ENCODE measurements at regions not wholly inside any gene's neighbourhood (a gene's known extent, or its start where the extent isn't known, plus 50 kb on each side); places are given as distances from the start of the nearest gene placed in this dataset.

DNA sequence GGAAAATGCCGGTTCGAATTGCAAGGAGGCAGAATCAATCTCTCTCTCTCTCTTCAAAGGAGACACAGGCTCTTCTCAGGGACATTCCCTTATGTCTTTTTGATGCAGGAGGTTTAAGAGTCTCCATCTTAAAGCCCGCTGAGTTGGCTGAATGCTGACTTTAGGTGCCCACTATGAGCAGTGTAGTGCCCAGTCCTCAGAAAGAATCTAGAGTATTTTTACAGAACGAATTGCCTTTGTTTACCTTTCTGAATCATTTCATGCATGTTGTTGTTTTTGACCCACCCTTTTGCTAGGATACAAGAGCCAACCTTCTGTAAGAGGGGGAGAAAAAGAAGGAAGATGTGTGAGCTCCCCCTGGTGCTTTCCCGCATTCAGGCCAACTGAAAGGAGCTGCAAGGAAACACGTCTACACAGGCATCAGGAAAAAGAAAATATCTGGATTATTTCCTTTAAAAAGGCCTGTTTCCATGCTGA is 193.5 kb upstream of the TCF4 start:
- no peaks in the 10 kb centered on the region for H3K9me3 Mint-ChIP-seq
- H3K36me3 Mint-ChIP-seq (ENCODE audit: low read depth), result no peaks in the 10 kb centered on the region
- no peak overlapping the region for H3K4me3 Mint-ChIP-seq
- DNase-seq, result no peak
- H3K27me3 Mint-ChIP-seq (ENCODE audit: low read depth), result peaks cover 42% of the 10 kb centered on the region
- H3K27ac Mint-ChIP-seq, result no peak overlapping the region
- CTCF ChIA-PET, result interaction anchor here (0.5 kb wide), 1 partner anchor 325 kb away, joined by 4 read pairs; no protein-coding TSS in a partner anchor
- peaks cover 2% of the 10 kb centered on the region for H3K4me1 Mint-ChIP-seq (ENCODE audit: low read depth)
- intact Hi-C loops (cut with micrococcal nuclease), result loop anchor here (5.0 kb wide), 2 partner anchors 194 to 549 kb away; partner anchors contain the start of gene TCF4

DNA sequence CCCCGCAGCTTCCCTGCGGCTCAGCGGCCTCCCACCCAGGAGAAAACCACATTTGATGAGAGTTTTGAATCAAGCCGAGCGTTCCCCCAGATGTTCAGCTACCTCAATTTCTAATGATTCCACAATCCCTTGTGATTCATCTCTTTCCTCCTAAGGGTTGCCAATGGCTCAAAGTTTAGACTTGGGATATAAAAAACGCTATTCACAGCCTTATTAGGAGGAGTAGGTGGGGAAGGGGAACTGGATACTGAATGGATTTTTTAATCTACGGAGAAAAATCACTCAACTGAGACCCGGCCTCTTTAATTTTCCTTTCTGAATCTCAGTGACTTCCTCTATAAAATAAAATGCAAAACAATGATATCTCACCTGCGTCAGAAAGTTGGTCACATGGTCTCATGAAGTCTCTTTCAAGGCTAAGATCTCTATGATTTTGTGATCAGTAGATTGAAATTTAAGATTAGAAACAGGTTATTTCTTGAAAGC is 192.6 kb upstream of the TCF4 start:
- Mint-ChIP-seq H3K27ac (no peak overlapping the region), H3K4me3 (no peak overlapping the region), H3K4me1 (ENCODE audit: low read depth) (peaks cover 2% of the 10 kb centered on the region), H3K9me3 (no peaks in the 10 kb centered on the region), H3K36me3 (ENCODE audit: low read depth) (no peaks in the 10 kb centered on the region), H3K27me3 (ENCODE audit: low read depth) (peaks cover 47% of the 10 kb centered on the region)
- no peak for DNase-seq
- CTCF ChIA-PET, result no interaction called here
- intact Hi-C loops (cut with micrococcal nuclease), result loop anchor here (1.0 to 5.0 kb wide), 3 partner anchors 193 to 548 kb away; partner anchors contain the start of gene TCF4

DNA sequence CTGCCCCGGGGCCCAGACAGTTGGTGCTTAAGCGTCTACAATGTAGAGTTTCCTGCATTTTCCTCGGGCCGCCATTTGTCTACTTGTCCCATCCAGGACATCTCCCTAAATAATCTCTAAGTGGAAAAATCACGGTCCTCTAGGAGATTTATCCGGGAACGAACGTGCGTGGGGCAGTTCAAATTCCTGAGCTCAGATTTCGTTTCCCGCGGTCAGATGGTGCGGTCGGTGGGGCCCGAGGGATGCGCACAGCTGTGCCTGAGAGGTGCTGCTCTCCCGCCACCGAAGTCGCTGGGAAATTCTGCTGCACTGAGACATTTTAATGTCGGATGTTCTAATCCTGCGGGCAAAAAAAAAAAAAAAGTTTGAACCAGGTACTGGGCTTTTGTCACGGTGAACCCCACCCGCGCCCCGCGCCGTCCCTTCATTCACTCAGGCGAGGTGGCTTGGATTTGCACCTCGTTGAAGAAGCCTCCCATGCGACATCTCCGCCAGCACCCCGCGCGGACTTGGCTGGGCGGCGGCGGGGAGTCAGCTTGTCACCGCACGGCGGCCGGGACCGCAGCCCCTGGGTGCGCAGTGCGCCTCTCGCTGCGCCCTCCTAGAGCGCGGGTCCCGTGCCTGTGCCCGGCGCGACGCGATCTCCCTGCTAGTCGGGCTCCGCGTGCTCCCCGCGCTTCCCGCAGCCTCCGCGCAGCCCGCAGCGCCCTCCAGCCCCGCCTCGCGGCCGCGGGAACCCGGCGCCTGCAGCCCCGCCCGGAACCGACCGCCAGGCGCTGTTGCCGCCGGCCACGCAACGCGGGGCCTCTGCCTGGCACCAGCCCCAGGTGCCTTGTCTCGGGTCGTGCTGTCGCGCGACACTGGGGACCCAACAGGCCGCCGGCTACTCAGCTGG is 191.9 kb upstream of the TCF4 start:
- intact Hi-C loops (cut with micrococcal nuclease), result loop anchor here (1.0 to 5.0 kb wide), 3 partner anchors 193 to 548 kb away; partner anchors contain the start of gene TCF4
- Mint-ChIP-seq H3K9me3 (no peaks in the 10 kb centered on the region), H3K27ac (no peak overlapping the region), H3K4me3 (peak overlapping the region; percentile 47), H3K27me3 (ENCODE audit: low read depth) (peaks cover 48% of the 10 kb centered on the region), H3K4me1 (ENCODE audit: low read depth) (peaks cover 2% of the 10 kb centered on the region), H3K36me3 (ENCODE audit: low read depth) (no peaks in the 10 kb centered on the region)
- CTCF ChIA-PET, result interaction anchor here (1.0 kb wide), 1 partner anchor 11 kb away, joined by 3 read pairs; no protein-coding TSS in a partner anchor
- no peak for DNase-seq

DNA sequence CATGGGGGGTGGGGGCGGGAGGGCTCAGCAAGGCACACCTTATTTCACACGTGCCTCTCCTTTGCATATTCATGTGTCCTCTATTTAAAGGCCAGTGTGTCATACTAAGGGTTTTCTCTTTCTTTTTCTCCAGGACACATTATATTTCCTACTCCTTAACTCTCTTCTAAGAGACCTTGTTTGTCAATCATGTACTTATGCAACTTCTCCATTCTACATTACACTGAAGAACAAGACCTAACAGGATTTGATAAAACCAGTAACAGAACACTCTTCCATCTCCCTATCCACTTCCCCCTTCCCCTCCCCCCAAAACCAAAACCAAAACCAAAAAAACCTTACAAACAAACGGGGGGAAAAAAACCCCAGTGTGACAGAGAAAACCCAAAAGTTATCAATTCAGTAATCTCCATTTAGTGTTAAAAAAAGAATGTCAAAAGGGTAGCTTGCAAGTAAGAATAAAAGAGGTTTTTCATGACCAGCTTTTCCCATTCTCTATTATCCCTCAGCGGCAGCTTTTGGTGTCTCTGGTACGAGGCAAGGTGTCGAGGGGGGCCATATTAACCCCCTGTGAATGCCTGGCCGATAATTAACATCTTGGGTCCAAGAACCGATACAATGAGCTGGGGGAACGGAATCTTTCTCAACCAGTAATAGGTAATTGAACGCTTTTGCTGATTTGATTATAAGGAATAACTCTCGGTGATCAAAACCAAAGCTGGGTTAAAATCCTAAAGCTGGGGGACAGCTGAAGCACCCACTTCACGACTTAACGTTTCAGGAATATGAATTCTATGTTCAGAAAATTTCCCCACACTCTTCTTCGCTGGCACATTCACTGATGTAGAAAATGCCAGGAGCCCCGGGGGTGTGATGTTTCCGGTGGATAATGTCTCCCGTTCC is 191.0 kb upstream of the TCF4 start:
- DNase-seq, result no peak
- CTCF ChIA-PET, result interaction anchor here (1.0 kb wide), 1 partner anchor 10 kb away, joined by 3 read pairs; no protein-coding TSS in a partner anchor
- peaks cover 2% of the 10 kb centered on the region for H3K4me1 Mint-ChIP-seq (ENCODE audit: low read depth)
- H3K27ac Mint-ChIP-seq, result no peak overlapping the region
- H3K27me3 Mint-ChIP-seq (ENCODE audit: low read depth), result peaks cover 50% of the 10 kb centered on the region
- H3K9me3 Mint-ChIP-seq, result peaks cover 3% of the 10 kb centered on the region
- peak overlapping the region; percentile 47 for H3K4me3 Mint-ChIP-seq
- intact Hi-C loops (cut with micrococcal nuclease), result no loop called here
- H3K36me3 Mint-ChIP-seq (ENCODE audit: low read depth), result no peaks in the 10 kb centered on the region

DNA sequence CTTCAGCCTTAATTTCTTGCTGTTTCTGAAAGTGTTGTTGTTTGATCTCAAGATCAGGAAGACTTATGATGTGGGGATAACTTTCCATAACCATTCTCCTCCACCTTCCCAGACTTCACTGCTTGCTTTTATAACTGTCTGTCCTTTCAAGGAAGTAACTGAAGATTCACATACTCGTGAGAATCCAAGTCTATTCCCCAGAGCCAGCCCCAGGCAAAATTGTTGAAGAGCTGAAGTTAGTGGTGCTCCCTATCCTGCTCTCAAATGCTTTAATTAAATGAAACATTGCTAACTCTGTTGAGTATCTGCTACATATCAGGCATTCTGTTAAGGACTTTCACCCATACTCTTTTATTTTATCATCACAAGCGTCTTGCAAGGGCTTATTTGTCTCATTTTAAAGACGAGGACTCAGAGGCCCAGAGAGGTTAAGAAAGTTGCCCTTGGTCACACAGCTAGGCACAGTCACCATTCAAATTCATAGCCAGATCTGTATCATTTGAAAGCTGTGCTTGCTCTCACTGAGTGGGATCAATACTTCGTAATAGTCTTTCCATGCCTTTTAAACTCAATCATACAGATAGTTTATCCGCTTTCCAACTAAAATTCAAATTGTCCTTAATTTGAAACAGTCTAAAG is 189.8 kb upstream of the TCF4 start:
- no peak overlapping the region for H3K27ac Mint-ChIP-seq
- no peaks in the 10 kb centered on the region for H3K36me3 Mint-ChIP-seq (ENCODE audit: low read depth)
- peaks cover 45% of the 10 kb centered on the region for H3K27me3 Mint-ChIP-seq (ENCODE audit: low read depth)
- CTCF ChIA-PET, result interaction anchor here (0.5 kb wide), 1 partner anchor 69 kb away, joined by 3 read pairs; no protein-coding TSS in a partner anchor
- H3K4me3 Mint-ChIP-seq, result no peak overlapping the region
- intact Hi-C loops (cut with micrococcal nuclease), result no loop called here
- peaks cover 3% of the 10 kb centered on the region for H3K9me3 Mint-ChIP-seq
- DNase-seq, result no peak
- H3K4me1 Mint-ChIP-seq (ENCODE audit: low read depth), result peaks cover 2% of the 10 kb centered on the region

DNA sequence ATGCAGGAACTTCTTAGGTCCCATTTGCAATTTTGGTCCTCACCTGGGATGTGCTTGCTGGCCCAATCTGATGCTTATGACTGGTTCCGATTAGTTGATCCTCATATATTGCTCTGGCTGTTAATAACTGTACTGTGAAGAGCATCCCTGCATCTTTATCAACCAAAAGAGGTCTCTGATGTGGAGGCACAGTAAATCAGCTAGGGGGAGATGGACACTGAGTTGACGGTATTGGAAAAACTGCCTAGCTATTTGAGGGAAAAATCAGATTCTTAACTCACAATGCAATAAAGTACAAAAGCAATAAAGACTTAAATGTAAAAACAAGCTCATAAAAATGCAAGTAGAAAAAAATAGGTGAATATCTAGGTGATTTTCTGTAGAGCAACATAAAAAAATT is 188.0 kb upstream of the TCF4 start:
- Mint-ChIP-seq H3K27ac (no peak overlapping the region), H3K4me1 (ENCODE audit: low read depth) (peaks cover 2% of the 10 kb centered on the region), H3K9me3 (peaks cover 4% of the 10 kb centered on the region), H3K27me3 (ENCODE audit: low read depth) (peaks cover 32% of the 10 kb centered on the region), H3K36me3 (ENCODE audit: low read depth) (no peaks in the 10 kb centered on the region), H3K4me3 (no peak overlapping the region)
- intact Hi-C loops (cut with micrococcal nuclease), result no loop called here
- DNase-seq, result no peak
- CTCF ChIA-PET, result interaction anchor here (0.7 kb wide), 1 partner anchor 800 kb away, joined by 3 read pairs; no protein-coding TSS in a partner anchor

DNA sequence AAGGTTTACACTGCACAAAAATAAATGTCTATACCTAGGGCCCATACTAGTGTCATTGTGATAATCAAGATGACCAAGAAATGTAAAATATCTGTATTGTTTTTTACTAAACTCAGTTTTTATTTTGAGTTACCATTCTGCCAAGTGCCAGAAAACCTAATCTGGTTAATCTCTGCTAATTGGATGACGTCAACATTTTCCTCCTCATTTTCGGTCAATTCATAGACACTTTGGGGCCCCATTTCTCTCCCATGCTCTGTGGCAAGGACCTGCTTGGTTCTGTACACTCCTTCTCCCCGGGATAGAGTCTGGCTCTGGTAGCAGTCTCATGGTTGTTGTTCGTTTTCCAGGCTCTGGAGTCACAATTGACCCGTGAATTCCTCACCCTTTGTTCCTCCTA is 186.5 kb upstream of the TCF4 start:
- intact Hi-C loops (cut with micrococcal nuclease), result no loop called here
- no peaks in the 10 kb centered on the region for H3K36me3 Mint-ChIP-seq (ENCODE audit: low read depth)
- peaks cover 4% of the 10 kb centered on the region for H3K9me3 Mint-ChIP-seq
- H3K27ac Mint-ChIP-seq, result no peak overlapping the region
- H3K4me1 Mint-ChIP-seq (ENCODE audit: low read depth), result no peaks in the 10 kb centered on the region
- no peak for DNase-seq
- no peak overlapping the region for H3K4me3 Mint-ChIP-seq
- CTCF ChIA-PET, result no interaction called here
- H3K27me3 Mint-ChIP-seq (ENCODE audit: low read depth), result peaks cover 21% of the 10 kb centered on the region

DNA sequence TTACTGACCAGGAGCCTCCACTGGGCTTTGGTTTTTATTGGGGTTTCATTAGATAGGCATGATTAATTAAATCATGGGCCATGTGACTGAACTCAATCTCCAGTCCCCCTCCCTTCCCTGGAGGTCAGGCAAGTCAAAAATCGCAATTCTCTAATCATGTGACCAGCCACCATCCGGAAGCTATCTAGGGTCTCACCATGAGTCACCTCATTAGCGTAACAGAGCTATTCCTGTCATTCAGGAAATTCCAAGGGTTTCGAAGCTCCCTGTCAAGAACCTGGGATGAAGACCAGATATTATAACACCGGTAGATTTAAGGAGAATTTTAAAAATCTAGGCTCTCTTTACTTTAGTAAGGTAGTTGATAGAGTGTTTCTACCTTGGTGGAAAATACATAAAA is 180.3 kb upstream of the TCF4 start:
- no peaks in the 10 kb centered on the region for H3K4me1 Mint-ChIP-seq (ENCODE audit: low read depth)
- peaks cover 1% of the 10 kb centered on the region for H3K9me3 Mint-ChIP-seq
- H3K4me3 Mint-ChIP-seq, result no peak overlapping the region
- intact Hi-C loops (cut with micrococcal nuclease), result no loop called here
- CTCF ChIA-PET, result interaction anchor here (1.0 kb wide), 1 partner anchor 11 kb away, joined by 3 read pairs; no protein-coding TSS in a partner anchor
- H3K36me3 Mint-ChIP-seq (ENCODE audit: low read depth), result no peaks in the 10 kb centered on the region
- no peaks in the 10 kb centered on the region for H3K27me3 Mint-ChIP-seq (ENCODE audit: low read depth)
- no peak for DNase-seq
- no peak overlapping the region for H3K27ac Mint-ChIP-seq

DNA sequence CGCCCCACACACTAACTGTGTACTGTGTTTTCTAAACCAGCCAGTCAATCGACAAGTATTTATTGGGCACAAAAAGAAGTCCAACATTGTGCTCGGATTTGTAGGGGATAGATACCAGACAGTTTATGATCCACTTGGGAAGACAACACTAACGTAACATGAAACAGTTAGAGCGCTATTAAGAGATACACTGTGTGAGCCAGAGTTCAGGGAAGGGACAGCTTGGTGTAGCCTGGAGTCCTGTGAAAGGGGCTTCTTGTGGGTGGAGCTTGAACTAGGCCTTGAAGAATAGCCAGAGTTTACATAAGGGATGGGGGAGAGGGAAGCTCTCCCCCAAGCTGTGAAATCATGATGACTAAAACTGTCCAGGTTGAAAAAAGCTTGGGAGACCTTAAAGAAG is 176.4 kb upstream of the TCF4 start:
- no peak for DNase-seq
- Mint-ChIP-seq H3K27me3 (ENCODE audit: low read depth) (no peaks in the 10 kb centered on the region), H3K4me1 (ENCODE audit: low read depth) (no peaks in the 10 kb centered on the region), H3K9me3 (no peaks in the 10 kb centered on the region), H3K4me3 (no peak overlapping the region), H3K36me3 (ENCODE audit: low read depth) (no peaks in the 10 kb centered on the region), H3K27ac (no peak overlapping the region)
- intact Hi-C loops (cut with micrococcal nuclease), result no loop called here
- CTCF ChIA-PET, result no interaction called here

DNA sequence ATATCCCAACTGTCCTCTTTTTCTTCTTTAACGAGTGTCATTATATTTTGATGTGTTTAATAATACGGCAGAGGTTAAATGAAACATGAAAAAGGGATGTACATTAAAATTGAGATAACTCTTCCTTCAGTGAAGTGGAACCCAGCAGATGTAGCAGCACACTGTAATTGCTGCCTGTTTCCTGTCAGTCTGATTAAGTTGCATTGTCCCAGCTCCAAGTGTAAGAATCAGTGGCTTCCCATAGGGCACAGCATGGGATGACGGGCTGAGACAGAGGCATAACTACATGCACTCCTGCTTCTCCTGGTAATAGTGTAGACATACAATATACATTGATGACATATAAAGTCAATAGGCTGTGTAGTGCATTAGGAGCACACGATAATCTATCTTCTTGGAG is 175.8 kb upstream of the TCF4 start:
- Mint-ChIP-seq H3K9me3 (no peaks in the 10 kb centered on the region), H3K36me3 (ENCODE audit: low read depth) (no peaks in the 10 kb centered on the region), H3K4me3 (no peak overlapping the region), H3K27me3 (ENCODE audit: low read depth) (no peaks in the 10 kb centered on the region), H3K4me1 (ENCODE audit: low read depth) (no peaks in the 10 kb centered on the region), H3K27ac (no peak overlapping the region)
- CTCF ChIA-PET, result no interaction called here
- intact Hi-C loops (cut with micrococcal nuclease), result no loop called here
- no peak for DNase-seq

DNA sequence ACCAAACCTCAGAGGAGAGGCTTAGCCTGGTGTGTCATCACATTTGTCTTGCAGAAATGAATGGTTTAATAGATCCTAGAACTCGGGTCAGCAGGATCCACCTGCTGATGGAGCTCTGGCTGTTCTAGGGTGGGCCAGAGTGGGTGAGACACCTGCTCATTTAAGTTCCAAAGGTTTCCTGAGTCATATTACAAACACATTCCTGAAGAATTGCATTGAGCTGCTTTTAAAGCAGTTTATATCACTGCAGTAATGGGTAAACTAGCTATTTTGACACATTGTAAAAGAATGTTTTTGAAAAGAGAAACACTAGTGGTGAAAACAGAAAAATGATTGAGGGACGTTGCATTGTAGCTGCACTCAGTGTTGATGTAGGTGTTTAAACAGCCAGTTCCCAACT is 175.3 kb upstream of the TCF4 start:
- CTCF ChIA-PET, result no interaction called here
- no peaks in the 10 kb centered on the region for H3K4me1 Mint-ChIP-seq (ENCODE audit: low read depth)
- H3K27me3 Mint-ChIP-seq (ENCODE audit: low read depth), result no peaks in the 10 kb centered on the region
- H3K27ac Mint-ChIP-seq, result no peak overlapping the region
- intact Hi-C loops (cut with micrococcal nuclease), result no loop called here
- DNase-seq, result no peak
- H3K36me3 Mint-ChIP-seq (ENCODE audit: low read depth), result no peaks in the 10 kb centered on the region
- no peaks in the 10 kb centered on the region for H3K9me3 Mint-ChIP-seq
- no peak overlapping the region for H3K4me3 Mint-ChIP-seq

DNA sequence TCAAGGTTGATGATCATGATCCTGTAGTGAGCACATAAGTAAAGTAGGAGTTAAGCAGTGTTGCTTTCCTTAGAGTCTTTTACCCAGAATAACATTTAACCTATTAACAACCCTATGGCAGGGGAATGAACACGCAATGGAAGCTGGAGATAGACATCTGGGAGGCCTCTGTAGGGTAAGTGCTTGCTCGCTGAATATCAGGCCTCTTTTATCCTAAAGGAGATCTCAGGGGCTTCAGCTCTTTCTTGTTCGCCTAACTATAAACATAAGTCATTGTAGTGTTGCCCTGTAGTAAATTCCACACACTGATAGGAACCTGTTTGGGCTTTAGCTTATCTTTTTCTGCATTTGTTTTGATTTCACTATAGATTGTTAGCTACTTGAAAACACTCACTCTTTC is 174.4 kb upstream of the TCF4 start:
- Mint-ChIP-seq H3K36me3 (ENCODE audit: low read depth) (no peaks in the 10 kb centered on the region), H3K27ac (no peak overlapping the region), H3K27me3 (ENCODE audit: low read depth) (no peaks in the 10 kb centered on the region), H3K4me3 (no peak overlapping the region), H3K9me3 (no peaks in the 10 kb centered on the region), H3K4me1 (ENCODE audit: low read depth) (no peaks in the 10 kb centered on the region)
- intact Hi-C loops (cut with micrococcal nuclease), result no loop called here
- no peak for DNase-seq
- CTCF ChIA-PET, result interaction anchor here (1.1 kb wide), 1 partner anchor 34 kb away, joined by 3 read pairs; no protein-coding TSS in a partner anchor
